SK-N-MC (cell line): ENCODE measurements at regions not wholly inside any gene's neighbourhood (a gene's known extent, or its start where the extent isn't known, plus 50 kb on each side); places are given as distances from the start of the nearest gene placed in this dataset.

Source experiments
- EZH2 ChIP-seq: fragments of 200-600 bp; sonication (generic); IDR thresholded peaks from one replicate; pipeline ENCODE4 v1.6.1; 2017; ENCODE audit warnings: antibody characterized with exemption
- POLR2AphosphoS5 ChIP-seq: IDR thresholded peaks from 2 replicates; pipeline ENCODE4 v1.6.1; 2012; ENCODE audit warnings: mild to moderate bottlenecking, low read depth, low read length, borderline replicate concordance

DNA sequence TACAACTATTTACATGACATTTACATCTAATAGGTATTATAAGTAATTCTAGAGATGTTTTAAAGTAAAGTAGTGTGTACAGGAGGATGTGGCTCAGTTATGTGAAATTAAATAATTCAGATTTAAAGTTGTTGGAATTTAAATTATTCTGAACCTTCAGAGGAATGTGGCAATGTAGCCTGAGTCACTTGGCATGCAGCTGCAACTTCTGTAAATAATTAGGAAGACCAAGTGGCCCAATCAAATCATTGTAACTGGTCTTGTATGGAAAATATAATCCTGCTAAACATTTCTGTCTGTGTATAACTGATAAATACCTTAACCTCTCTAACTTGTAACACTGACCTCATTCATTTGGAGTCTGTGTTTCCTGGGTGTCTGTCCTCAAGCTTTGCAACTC is 828.9 kb downstream of the GLUD2 start:
- TF ChIP-seq EZH2: no peak
- TF ChIP-seq POLR2AphosphoS5: no peak
